ENCODE measurements at regions not wholly inside any gene's neighbourhood (a gene's known extent, or its start where the extent isn't known, plus 50 kb on each side); places are given as distances from the start of the nearest gene placed in this dataset.

DNA sequence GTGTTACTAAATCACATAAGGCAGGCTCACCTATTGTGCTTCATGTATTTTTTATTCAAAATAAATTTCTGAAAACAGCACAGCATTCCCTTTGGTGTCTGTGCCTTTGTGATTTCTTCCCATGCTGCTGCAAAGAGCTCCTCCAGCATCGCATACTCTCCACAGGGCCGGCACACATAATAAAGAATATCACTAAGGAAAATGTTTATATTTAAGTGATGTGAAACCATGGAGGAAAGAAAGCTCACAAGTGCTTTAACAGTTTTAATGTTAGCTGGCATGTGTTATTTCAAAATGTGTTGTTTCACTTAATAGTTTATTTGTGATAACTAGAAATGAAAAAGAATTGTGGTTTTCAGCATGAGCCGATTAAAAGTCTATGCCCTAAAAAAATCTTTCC lies 241.3 kb upstream of the ANO3 start:
- TF ChIP-seq, protein P1, sequence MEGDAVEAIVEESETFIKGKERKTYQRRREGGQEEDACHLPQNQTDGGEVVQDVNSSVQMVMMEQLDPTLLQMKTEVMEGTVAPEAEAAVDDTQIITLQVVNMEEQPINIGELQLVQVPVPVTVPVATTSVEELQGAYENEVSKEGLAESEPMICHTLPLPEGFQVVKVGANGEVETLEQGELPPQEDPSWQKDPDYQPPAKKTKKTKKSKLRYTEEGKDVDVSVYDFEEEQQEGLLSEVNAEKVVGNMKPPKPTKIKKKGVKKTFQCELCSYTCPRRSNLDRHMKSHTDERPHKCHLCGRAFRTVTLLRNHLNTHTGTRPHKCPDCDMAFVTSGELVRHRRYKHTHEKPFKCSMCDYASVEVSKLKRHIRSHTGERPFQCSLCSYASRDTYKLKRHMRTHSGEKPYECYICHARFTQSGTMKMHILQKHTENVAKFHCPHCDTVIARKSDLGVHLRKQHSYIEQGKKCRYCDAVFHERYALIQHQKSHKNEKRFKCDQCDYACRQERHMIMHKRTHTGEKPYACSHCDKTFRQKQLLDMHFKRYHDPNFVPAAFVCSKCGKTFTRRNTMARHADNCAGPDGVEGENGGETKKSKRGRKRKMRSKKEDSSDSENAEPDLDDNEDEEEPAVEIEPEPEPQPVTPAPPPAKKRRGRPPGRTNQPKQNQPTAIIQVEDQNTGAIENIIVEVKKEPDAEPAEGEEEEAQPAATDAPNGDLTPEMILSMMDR (IDR thresholded peaks at IDR 0.05) = no peak
- no peak for TF ChIP-seq EP300 (IDR thresholded peaks at IDR 0.05)
